Fibroblast of mammary gland (primary cell): ENCODE measurements at regions not wholly inside any gene's neighbourhood (a gene's known extent, or its start where the extent isn't known, plus 50 kb on each side); places are given as distances from the start of the nearest gene placed in this dataset.

Experiments used
- DNase-seq: peaks from one replicate; pipeline ENCODE4 v3.0.0-alpha.2; 2010; ENCODE audit warnings: low read depth
- H3K4me3 ChIP-seq: 2 replicates; pipeline ENCODE4 v1.5.1; 2011; ENCODE audit warnings: low read depth, mild to moderate bottlenecking, low read length, moderate library complexity; ENCODE audit not compliant: control insufficient read depth
- CTCF ChIP-seq: conservative IDR thresholded peaks from 2 replicates; pipeline ENCODE4 v1.5.1; 2011; ENCODE audit warnings: low read depth, low read length, inconsistent platforms; ENCODE audit not compliant: control insufficient read depth, insufficient read depth

- H3K4me3 ChIP-seq = no peak overlapping the region
- DNase-seq = no peak
- no peak for TF ChIP-seq CTCF
Measured at GRCh38 chr7:46009211-46009610, 88.1 kb upstream of the IGFBP3 start.

- no peak for TF ChIP-seq CTCF
- DNase-seq = peak; percentile 30
- H3K4me3 ChIP-seq = no peak overlapping the region
Measured at GRCh38 chr7:46007990-46008643, 87.0 kb upstream of the IGFBP3 start.

GRCh38 chr7:46007194-46007593, 86.1 kb upstream of the IGFBP3 start:
- TF ChIP-seq CTCF = no peak
- peak; percentile 45 for DNase-seq
- H3K4me3 ChIP-seq = no peak overlapping the region

GRCh38 chr7:46006723-46007122, 85.7 kb upstream of the IGFBP3 start:
- TF ChIP-seq CTCF = no peak
- DNase-seq = no peak
- no peak overlapping the region for H3K4me3 ChIP-seq

GRCh38 chr7:46006212-46006611, 85.1 kb upstream of the IGFBP3 start:
- H3K4me3 ChIP-seq = no peak overlapping the region
- no peak for DNase-seq
- TF ChIP-seq CTCF = no peak

GRCh38 chr7:46004965-46005364, 83.9 kb upstream of the IGFBP3 start:
- no peak for DNase-seq
- H3K4me3 ChIP-seq = no peak overlapping the region
- TF ChIP-seq CTCF = no peak
